GM23338 (cell line): ENCODE measurements at regions not wholly inside any gene's neighbourhood (a gene's known extent, or its start where the extent isn't known, plus 50 kb on each side); places are given as distances from the start of the nearest gene placed in this dataset.

ENCODE experiments used
- ATAC-seq: fragments of 200-7000 bp; cut with Tn5 transposase; 3 replicates; pipeline ENCODE4 v1.9.1; 2020
- DNase-seq: peaks from one replicate; pipeline ENCODE4 v3.0.0-alpha.2; 2015; ENCODE audit warnings: low spot score
- H2AFZ ChIP-seq: fragments of 200-600 bp; sonication (generic); 2 replicates; pipeline ENCODE4 v1.8.0; 2016; ENCODE audit warnings: antibody characterized with exemption, mild to moderate bottlenecking, moderate library complexity
- H3F3A ChIP-seq: fragments of 200-600 bp; sonication (generic); replicated peaks from 2 replicates; pipeline ENCODE4 v1.8.0; 2017; ENCODE audit warnings: antibody characterized with exemption, mixed run types, low read depth
- H3K27ac ChIP-seq: fragments of 200-600 bp; sonication (generic); 2 replicates; pipeline ENCODE4 v1.6.1; 2016; ENCODE audit warnings: low read depth
- H3K27me3 ChIP-seq: fragments of 200-600 bp; sonication (generic); 2 replicates; pipeline ENCODE4 v1.8.0; 2016; ENCODE audit warnings: mild to moderate bottlenecking, mixed run types, moderate library complexity; ENCODE audit not compliant: insufficient read depth
- H3K36me3 ChIP-seq: fragments of 200-600 bp; sonication (generic); 2 replicates; pipeline ENCODE4 v1.8.0; 2016; ENCODE audit warnings: mild to moderate bottlenecking; ENCODE audit not compliant: insufficient read depth
- H3K4me1 ChIP-seq: fragments of 200-600 bp; sonication (generic); 2 replicates; pipeline ENCODE4 v1.8.0; 2016; ENCODE audit warnings: mild to moderate bottlenecking, moderate library complexity; ENCODE audit not compliant: insufficient read depth
- H3K4me2 ChIP-seq: fragments of 200-600 bp; sonication (generic); 2 replicates; pipeline ENCODE4 v1.7.1; 2017; ENCODE audit warnings: mixed run types
- H3K4me3 ChIP-seq: fragments of 200-600 bp; sonication (generic); 2 replicates; pipeline ENCODE4 v1.6.1; 2016; ENCODE audit warnings: mixed run types
- H3K79me2 ChIP-seq: fragments of 200-600 bp; sonication (generic); replicated peaks from 2 replicates; pipeline ENCODE4 v1.8.0; 2017; ENCODE audit warnings: mild to moderate bottlenecking; ENCODE audit not compliant: insufficient read depth
- H3K9me2 ChIP-seq: fragments of 200-600 bp; sonication (generic); 2 replicates; pipeline ENCODE4 v1.8.0; 2017; ENCODE audit not compliant: insufficient read depth
- H4K20me1 ChIP-seq: fragments of 200-600 bp; sonication (generic); replicated peaks from 2 replicates; pipeline ENCODE4 v1.8.0; 2017; ENCODE audit warnings: mild to moderate bottlenecking; ENCODE audit not compliant: insufficient read depth
- H3K27ac Mint-ChIP-seq: 2 replicates; pipeline ENCODE4 v1.8.0; 2020; ENCODE audit warnings: inconsistent platforms, mild to moderate bottlenecking, moderate library complexity, mixed read lengths
- H3K27me3 Mint-ChIP-seq: 3 replicates; pipeline ENCODE4 v1.8.0; 2022; ENCODE audit warnings: low read depth, mild to moderate bottlenecking, moderate library complexity, mixed read lengths, inconsistent platforms; ENCODE audit not compliant: insufficient read depth, poor library complexity
- H3K36me3 Mint-ChIP-seq: 3 replicates; pipeline ENCODE4 v1.8.0; 2021; ENCODE audit warnings: low read depth, mild to moderate bottlenecking, inconsistent platforms, moderate library complexity, mixed read lengths
- H3K4me1 Mint-ChIP-seq: 3 replicates; pipeline ENCODE4 v1.8.0; 2020; ENCODE audit warnings: mild to moderate bottlenecking, inconsistent platforms, mixed read lengths
- H3K4me3 Mint-ChIP-seq: 3 replicates; pipeline ENCODE4 v1.8.0; 2021; ENCODE audit warnings: moderate library complexity, mild to moderate bottlenecking, inconsistent platforms, mixed read lengths
- H3K9me3 Mint-ChIP-seq: 3 replicates; pipeline ENCODE4 v1.8.0; 2020; ENCODE audit warnings: moderate library complexity, mild to moderate bottlenecking, inconsistent platforms, mixed read lengths
- CREB1 ChIP-seq: fragments of 250-450 bp; sonication (Bioruptor Pico); IDR thresholded peaks from 2 replicates; pipeline ENCODE4 v1.5.0; 2020; ENCODE audit warnings: low read depth, mild to moderate bottlenecking, moderate library complexity
- ETS1 ChIP-seq: IDR thresholded peaks from 2 replicates; pipeline ENCODE4 v1.6.1; 2016; ENCODE audit warnings: antibody characterized with exemption
- EZH2phosphoT487 ChIP-seq: fragments of 200-600 bp; sonication (generic); IDR thresholded peaks from one replicate; pipeline ENCODE4 v1.8.1; 2018; ENCODE audit warnings: antibody characterized with exemption; ENCODE audit not compliant: unreplicated experiment
- NANOG ChIP-seq: IDR thresholded peaks from 2 replicates; pipeline ENCODE4 v1.6.1; 2016; ENCODE audit warnings: antibody characterized with exemption, borderline replicate concordance
- POLR2AphosphoS5 ChIP-seq: IDR thresholded peaks from 2 replicates; pipeline ENCODE4 v1.6.1; 2016; ENCODE audit warnings: antibody characterized with exemption, low read depth
- REST ChIP-seq: IDR thresholded peaks from one replicate; pipeline ENCODE4 v1.6.1; 2018; ENCODE audit warnings: antibody characterized with exemption; ENCODE audit not compliant: unreplicated experiment
- STAT1 ChIP-seq: IDR thresholded peaks from one replicate; pipeline ENCODE4 v1.6.1; 2016; ENCODE audit warnings: antibody characterized with exemption; ENCODE audit not compliant: unreplicated experiment
- ZNF331 ChIP-seq: fragments of 250-450 bp; sonication (Bioruptor Pico); IDR thresholded peaks from 2 replicates; pipeline ENCODE4 v1.5.0; 2020; ENCODE audit warnings: low read depth, mild to moderate bottlenecking, moderate library complexity
- ZNF462 ChIP-seq: fragments of 250-450 bp; sonication (Bioruptor Pico); IDR thresholded peaks from 2 replicates; pipeline ENCODE4 v1.5.0; 2020; ENCODE audit warnings: mild to moderate bottlenecking, moderate library complexity

GRCh38 chr10:7503190-7503589 is 92.4 kb upstream of the SFMBT2 start (continued):
- TF ChIP-seq ZNF462 (no peak), CREB1 (CRISPR knock-in tag) (no peak), ZNF331 (CRISPR knock-in tag) (no peak), EZH2phosphoT487 (no peak), STAT1 (no peak), ETS1 (no peak)

- Mint-ChIP-seq H3K4me1 (no peaks in the 10 kb centered on the region), H3K4me3 (no peak overlapping the region), H3K9me3 (no peaks in the 10 kb centered on the region), H3K36me3 (no peaks in the 10 kb centered on the region), H3K27me3 (peaks cover 6% of the 10 kb centered on the region), H3K27ac (no peak overlapping the region)
- no peaks in the 10 kb centered on the region for H3K79me2 ChIP-seq
- ATAC-seq (no peak), DNase-seq (no peak)
- H3K27ac ChIP-seq, result no peak overlapping the region
- no peaks in the 10 kb centered on the region for H3K27me3 ChIP-seq
- no peak overlapping the region for H3K4me2 ChIP-seq
- 0 out of 2 replicates have a peak, but pooled peaks cover 6% of the 10 kb centered on the region for H3K9me2 ChIP-seq
- H3K4me1 ChIP-seq, result no peaks in the 10 kb centered on the region
- H2AFZ ChIP-seq, result no peak overlapping the region
- H3F3A ChIP-seq, result no peaks in the 10 kb centered on the region
- H3K36me3 ChIP-seq, result no peaks in the 10 kb centered on the region
- H3K4me3 ChIP-seq, result no peak overlapping the region
- no peaks in the 10 kb centered on the region for H4K20me1 ChIP-seq
- TF ChIP-seq REST (no peak), NANOG (no peak), EZH2phosphoT487 (no peak), POLR2AphosphoS5 (no peak)
These were observed 90.3 kb upstream of the SFMBT2 start for GRCh38 chr10:7501157-7501556.
